GM19193 (cell line): ENCODE measurements at regions not wholly inside any gene's neighbourhood (a gene's known extent, or its start where the extent isn't known, plus 50 kb on each side); places are given as distances from the start of the nearest gene placed in this dataset.

ENCODE experiments used
- POLR2A ChIP-seq: IDR thresholded peaks from 4 replicates; pipeline ENCODE4 v1.6.1; 2011; ENCODE audit not compliant: insufficient read depth, insufficient read length; ENCODE audit errors: extremely low read depth

GRCh38 chr4:123546573-123547060 lies 150.0 kb downstream of the SPRY1 start:
- TF ChIP-seq POLR2A, result no peak

- TF ChIP-seq POLR2A, result no peak
These were observed 150.9 kb downstream of the SPRY1 start for GRCh38 chr4:123547216-123548165.

- TF ChIP-seq POLR2A, result no peak
These were observed 156.7 kb downstream of the SPRY1 start for GRCh38 chr4:123553279-123553678.

GRCh38 chr4:123553733-123554637 lies 157.4 kb downstream of the SPRY1 start:
- TF ChIP-seq POLR2A, result no peak

GRCh38 chr4:123554801-123555232 lies 158.2 kb downstream of the SPRY1 start:
- TF ChIP-seq POLR2A, result no peak

- no peak for TF ChIP-seq POLR2A
These were observed 158.7 kb downstream of the SPRY1 start for GRCh38 chr4:123555233-123555806.

DNA sequence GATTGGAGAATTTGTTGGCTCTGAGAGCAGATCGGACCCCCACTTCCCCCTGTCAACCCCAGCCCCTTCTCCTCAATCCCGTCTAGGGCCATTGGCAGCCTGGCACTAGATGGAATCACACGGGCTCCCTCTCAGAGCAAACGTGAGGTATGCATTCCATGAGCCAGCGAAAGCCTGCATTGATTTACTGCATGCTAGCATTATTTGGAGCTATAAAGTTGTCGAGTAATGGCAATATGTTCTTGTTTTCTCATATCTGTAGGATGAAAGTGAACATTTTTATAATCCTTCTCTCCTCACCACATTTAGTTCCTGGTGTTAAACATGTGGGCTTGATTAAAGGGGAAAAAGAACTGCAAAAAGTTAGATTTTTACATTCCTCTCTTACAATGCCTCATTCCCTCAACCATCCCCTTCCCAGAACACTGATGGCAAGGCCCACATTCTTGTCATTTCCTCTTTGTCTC lies 159.2 kb downstream of the SPRY1 start:
- no peak for TF ChIP-seq POLR2A

DNA sequence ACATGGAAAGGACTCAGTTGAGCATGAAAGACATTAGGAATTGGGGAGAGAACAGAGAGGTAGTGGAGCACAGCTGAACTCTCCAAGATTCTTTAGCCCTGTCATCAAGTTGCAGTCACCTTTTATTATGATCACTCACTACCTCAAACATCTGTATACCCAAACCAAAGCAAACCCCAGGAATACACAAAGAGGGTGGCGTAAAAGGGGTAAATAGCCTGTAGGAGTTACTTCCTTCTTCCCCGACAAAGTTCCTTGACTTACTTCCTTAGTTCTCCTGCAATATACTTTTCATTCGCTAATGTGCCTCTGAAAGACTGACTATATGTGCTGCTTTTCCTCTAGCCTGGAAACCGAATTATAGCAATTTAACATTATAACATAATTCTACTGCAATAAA lies 159.9 kb downstream of the SPRY1 start:
- no peak for TF ChIP-seq POLR2A

DNA sequence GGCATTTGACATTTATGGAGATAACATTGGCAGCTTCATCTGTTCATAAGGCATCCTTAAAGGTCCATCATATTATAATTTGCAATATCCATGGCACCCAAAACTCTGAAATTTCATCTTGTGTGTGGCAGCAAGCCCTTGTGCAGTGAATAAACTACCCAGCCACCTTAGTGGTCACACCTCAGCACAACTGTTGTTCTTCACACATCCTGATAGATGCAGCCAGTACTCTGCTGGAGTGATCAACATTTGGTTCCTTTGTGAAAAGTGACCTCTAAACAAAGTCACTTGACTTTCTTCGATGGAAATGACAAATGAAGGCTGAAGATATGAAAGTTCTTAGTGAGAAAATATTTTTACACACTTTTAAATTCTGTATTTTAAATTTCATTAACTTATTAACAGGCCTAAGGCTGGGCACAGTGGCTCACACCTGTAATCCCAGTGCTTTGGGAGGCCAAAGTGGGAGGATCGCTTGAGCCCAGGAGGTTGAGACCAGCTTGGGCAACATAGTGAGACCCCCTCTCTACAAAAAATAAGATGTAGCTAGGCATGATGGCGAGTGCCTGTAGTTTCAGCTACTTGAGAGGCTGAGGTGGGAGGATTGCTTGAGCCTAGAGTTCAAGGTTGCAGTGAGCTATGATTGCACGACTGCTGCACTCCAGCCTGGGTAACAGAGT lies 161.4 kb downstream of the SPRY1 start:
- no peak for TF ChIP-seq POLR2A

DNA sequence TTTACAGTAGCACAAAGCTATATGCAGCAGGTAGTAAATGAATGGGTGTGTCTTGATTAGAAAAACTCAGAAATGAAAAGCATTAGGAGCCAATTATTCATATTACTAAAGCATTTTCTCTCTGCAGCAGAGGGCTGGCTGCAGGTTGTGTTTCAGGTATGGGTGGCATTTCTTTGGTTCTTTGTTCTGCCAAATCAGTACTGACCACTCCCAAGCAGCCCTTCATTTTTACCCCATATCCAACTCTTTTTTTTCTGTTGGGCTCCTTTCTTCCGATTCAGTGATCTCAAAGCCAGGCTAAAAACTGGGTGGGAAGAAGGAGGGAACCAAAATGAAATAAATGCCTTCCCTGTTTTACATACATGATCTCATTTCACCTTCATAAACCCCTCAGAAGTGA lies 162.3 kb downstream of the SPRY1 start:
- TF ChIP-seq POLR2A, result no peak

GRCh38 chr4:123559955-123560871 lies 163.6 kb downstream of the SPRY1 start:
- TF ChIP-seq POLR2A, result no peak

DNA sequence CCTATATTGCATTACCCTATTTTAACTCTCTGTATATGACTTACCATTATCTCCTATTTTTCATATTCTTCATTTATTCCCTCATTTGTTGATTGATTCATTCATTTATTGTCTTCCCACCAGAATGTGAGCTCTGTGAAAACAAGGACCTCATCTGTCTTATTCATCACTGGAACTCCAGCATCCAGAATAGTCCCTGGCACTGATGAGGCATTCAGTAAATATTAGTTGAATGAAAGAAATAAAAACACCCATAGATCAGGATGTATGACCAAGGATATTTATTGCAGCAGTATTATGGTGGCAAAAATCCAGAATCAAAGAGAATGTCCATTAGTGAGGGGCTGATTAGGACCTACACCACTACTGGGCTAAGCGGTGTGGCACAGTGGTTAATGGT lies 164.9 kb downstream of the SPRY1 start:
- no peak for TF ChIP-seq POLR2A
